Rectal smooth muscle tissue (tissue), 1 donor: ENCODE measurements at regions not wholly inside any gene's neighbourhood (a gene's known extent, or its start where the extent isn't known, plus 50 kb on each side); places are given as distances from the start of the nearest gene placed in this dataset.
A peak's percentile ranks its signal among the peaks of the same experiment; 100 is the strongest.

ENCODE experiments used
- H3K27ac ChIP-seq: one replicate; pipeline ENCODE4 v1.7.0; 2013; ENCODE audit warnings: low read depth, low read length, inconsistent platforms
- H3K27me3 ChIP-seq: one replicate; pipeline ENCODE4 v1.7.0; 2013; ENCODE audit warnings: low read length; ENCODE audit not compliant: control insufficient read depth, insufficient read depth
- H3K36me3 ChIP-seq: one replicate; pipeline ENCODE4 v1.7.0; 2013; ENCODE audit warnings: low read length; ENCODE audit not compliant: control insufficient read depth, insufficient read depth
- H3K4me1 ChIP-seq: one replicate; pipeline ENCODE4 v1.7.0; 2013; ENCODE audit warnings: low read length; ENCODE audit not compliant: control insufficient read depth, insufficient read depth
- H3K4me3 ChIP-seq: one replicate; pipeline ENCODE4 v1.7.0; 2013; ENCODE audit warnings: low read length
- H3K9ac ChIP-seq: one replicate; pipeline ENCODE4 v1.7.0; 2013; ENCODE audit warnings: low read length

- Histone ChIP-seq H3K9ac (no peak overlapping the region), H3K4me1 (peaks cover 5% of the 10 kb centered on the region), H3K4me3 (no peak overlapping the region), H3K36me3 (no peaks in the 10 kb centered on the region), H3K27ac (peak overlapping the region; percentile 39), H3K27me3 (no peaks in the 10 kb centered on the region)
Observed at GRCh38 chr7:136326045-136326609, 349.0 kb upstream of the MTPN start.

GRCh38 chr7:136325578-136325977 is 348.4 kb upstream of the MTPN start:
- no peak overlapping the region for H3K9ac ChIP-seq
- H3K27ac ChIP-seq, result peak overlapping the region; percentile 39
- peaks cover 5% of the 10 kb centered on the region for H3K4me1 ChIP-seq

GRCh38 chr7:136325027-136325426 is 347.9 kb upstream of the MTPN start:
- Histone ChIP-seq H3K27ac (no peak overlapping the region), H3K4me3 (no peak overlapping the region), H3K27me3 (no peaks in the 10 kb centered on the region), H3K36me3 (no peaks in the 10 kb centered on the region), H3K9ac (no peak overlapping the region), H3K4me1 (peaks cover 5% of the 10 kb centered on the region)

More at GRCh38 chr7:136325578-136325977, 348.4 kb upstream of the MTPN start:
- Histone ChIP-seq H3K36me3 (no peaks in the 10 kb centered on the region), H3K4me3 (no peak overlapping the region), H3K27me3 (no peaks in the 10 kb centered on the region)

- Histone ChIP-seq H3K27me3 (no peaks in the 10 kb centered on the region), H3K9ac (no peak overlapping the region), H3K4me3 (no peak overlapping the region), H3K27ac (no peak overlapping the region), H3K4me1 (peaks cover 5% of the 10 kb centered on the region), H3K36me3 (no peaks in the 10 kb centered on the region)
Observed at GRCh38 chr7:136324073-136324704, 347.0 kb upstream of the MTPN start.

- H3K27ac ChIP-seq, result no peak overlapping the region
- no peaks in the 10 kb centered on the region for H3K27me3 ChIP-seq
- no peaks in the 10 kb centered on the region for H3K4me1 ChIP-seq
- H3K9ac ChIP-seq, result no peak overlapping the region
- no peaks in the 10 kb centered on the region for H3K36me3 ChIP-seq
- no peak overlapping the region for H3K4me3 ChIP-seq
Observed at GRCh38 chr7:136312592-136312991, 335.4 kb upstream of the MTPN start.

- Histone ChIP-seq H3K36me3 (no peaks in the 10 kb centered on the region), H3K4me1 (no peaks in the 10 kb centered on the region), H3K4me3 (no peak overlapping the region), H3K9ac (no peak overlapping the region), H3K27ac (no peak overlapping the region), H3K27me3 (no peaks in the 10 kb centered on the region)
Observed at GRCh38 chr7:136309407-136309806, 332.2 kb upstream of the MTPN start.

- no peak overlapping the region for H3K27ac ChIP-seq
- no peaks in the 10 kb centered on the region for H3K4me1 ChIP-seq
- H3K27me3 ChIP-seq, result no peaks in the 10 kb centered on the region
- no peaks in the 10 kb centered on the region for H3K36me3 ChIP-seq
- no peak overlapping the region for H3K9ac ChIP-seq
- H3K4me3 ChIP-seq, result no peak overlapping the region
Observed at GRCh38 chr7:136308230-136308629, 331.1 kb upstream of the MTPN start.

- H3K4me3 ChIP-seq, result no peak overlapping the region
- no peaks in the 10 kb centered on the region for H3K36me3 ChIP-seq
- no peaks in the 10 kb centered on the region for H3K4me1 ChIP-seq
- no peak overlapping the region for H3K9ac ChIP-seq
- H3K27ac ChIP-seq, result no peak overlapping the region
- no peaks in the 10 kb centered on the region for H3K27me3 ChIP-seq
Observed at GRCh38 chr7:136303162-136303561, 326.0 kb upstream of the MTPN start.

GRCh38 chr7:136302049-136302448 is 324.9 kb upstream of the MTPN start:
- H3K9ac ChIP-seq, result no peak overlapping the region
- H3K4me3 ChIP-seq, result no peak overlapping the region
- no peaks in the 10 kb centered on the region for H3K4me1 ChIP-seq

GRCh38 chr7:136294977-136295376 is 317.8 kb upstream of the MTPN start:
- no peak overlapping the region for H3K27ac ChIP-seq
- no peak overlapping the region for H3K4me3 ChIP-seq
- peaks cover 11% of the 10 kb centered on the region for H3K4me1 ChIP-seq
- no peaks in the 10 kb centered on the region for H3K36me3 ChIP-seq
- H3K9ac ChIP-seq, result no peak overlapping the region
- no peaks in the 10 kb centered on the region for H3K27me3 ChIP-seq

More at GRCh38 chr7:136302049-136302448, 324.9 kb upstream of the MTPN start:
- H3K36me3 ChIP-seq, result no peaks in the 10 kb centered on the region
- H3K27me3 ChIP-seq, result no peaks in the 10 kb centered on the region
- no peak overlapping the region for H3K27ac ChIP-seq

GRCh38 chr7:136293841-136294391 is 316.8 kb upstream of the MTPN start:
- Histone ChIP-seq H3K27me3 (no peaks in the 10 kb centered on the region), H3K36me3 (no peaks in the 10 kb centered on the region), H3K4me1 (peaks cover 11% of the 10 kb centered on the region), H3K9ac (no peak overlapping the region), H3K27ac (no peak overlapping the region), H3K4me3 (no peak overlapping the region)

GRCh38 chr7:136293272-136293671 is 316.1 kb upstream of the MTPN start:
- Histone ChIP-seq H3K27me3 (no peaks in the 10 kb centered on the region), H3K27ac (peak overlapping the region; percentile 0), H3K9ac (no peak overlapping the region), H3K36me3 (no peaks in the 10 kb centered on the region), H3K4me3 (no peak overlapping the region), H3K4me1 (peaks cover 11% of the 10 kb centered on the region)

- Histone ChIP-seq H3K36me3 (no peaks in the 10 kb centered on the region), H3K9ac (no peak overlapping the region), H3K4me1 (peaks cover 11% of the 10 kb centered on the region), H3K4me3 (no peak overlapping the region), H3K27ac (peak overlapping the region; percentile 41), H3K27me3 (no peaks in the 10 kb centered on the region)
Observed at GRCh38 chr7:136292365-136292764, 315.2 kb upstream of the MTPN start.
